GM23248 (cell line): ENCODE measurements at regions not wholly inside any gene's neighbourhood (a gene's known extent, or its start where the extent isn't known, plus 50 kb on each side); places are given as distances from the start of the nearest gene placed in this dataset.
"Not testable (repeated sequence)": the region's sequence is repeated elsewhere in the genome, so short reads cannot be mapped to it uniquely, and the experiment has no call there.

ENCODE experiments used
- DNase-seq: peaks from one replicate; pipeline ENCODE4 v3.0.0-alpha.2; 2015
- H2AFZ ChIP-seq: fragments of 200-600 bp; sonication (generic); 2 replicates; pipeline ENCODE4 v1.6.1; 2016; ENCODE audit warnings: antibody characterized with exemption
- H3F3A ChIP-seq: fragments of 200-600 bp; sonication (generic); 2 replicates; pipeline ENCODE4 v1.6.1; 2016; ENCODE audit warnings: mild to moderate bottlenecking, antibody characterized with exemption, mixed run types; ENCODE audit not compliant: insufficient read depth
- H3K27ac ChIP-seq: fragments of 200-600 bp; sonication (generic); 2 replicates; pipeline ENCODE4 v1.5.1; 2016; ENCODE audit warnings: mild to moderate bottlenecking
- H3K27me3 ChIP-seq: fragments of 200-600 bp; sonication (generic); replicated peaks from 2 replicates; pipeline ENCODE4 v1.6.1; 2016; ENCODE audit warnings: mild to moderate bottlenecking; ENCODE audit not compliant: insufficient read depth
- H3K36me3 ChIP-seq: fragments of 200-600 bp; sonication (generic); 2 replicates; pipeline ENCODE4 v1.6.1; 2016; ENCODE audit warnings: low read depth, mild to moderate bottlenecking
- H3K4me1 ChIP-seq: fragments of 200-600 bp; sonication (generic); 2 replicates; pipeline ENCODE4 v1.6.1; 2016; ENCODE audit warnings: mild to moderate bottlenecking; ENCODE audit not compliant: insufficient read depth
- H3K4me2 ChIP-seq: fragments of 200-600 bp; sonication (generic); one replicate; pipeline ENCODE4 v1.6.1; 2016; ENCODE audit warnings: mild to moderate bottlenecking; ENCODE audit not compliant: unreplicated experiment
- H3K4me3 ChIP-seq: fragments of 200-600 bp; sonication (generic); 2 replicates; pipeline ENCODE4 v1.5.1; 2016; ENCODE audit warnings: mild to moderate bottlenecking
- H3K79me2 ChIP-seq: fragments of 200-600 bp; sonication (generic); 2 replicates; pipeline ENCODE4 v1.6.1; 2016; ENCODE audit warnings: mild to moderate bottlenecking; ENCODE audit not compliant: insufficient read depth
- H3K9ac ChIP-seq: fragments of 200-600 bp; sonication (generic); 2 replicates; pipeline ENCODE4 v1.6.1; 2016; ENCODE audit warnings: mild to moderate bottlenecking
- H3K9me2 ChIP-seq: fragments of 200-600 bp; sonication (generic); 2 replicates; pipeline ENCODE4 v1.6.1; 2016; ENCODE audit warnings: mixed run types, mild to moderate bottlenecking, moderate library complexity; ENCODE audit not compliant: insufficient read depth
- H3K9me3 ChIP-seq: fragments of 200-600 bp; sonication (generic); one replicate; pipeline ENCODE4 v1.6.1; 2017; ENCODE audit warnings: low read depth
- H4K20me1 ChIP-seq: fragments of 200-600 bp; sonication (generic); 2 replicates; pipeline ENCODE4 v1.6.0; 2016; ENCODE audit not compliant: insufficient read depth
- EZH2 ChIP-seq: fragments of 200-600 bp; sonication (generic); IDR thresholded peaks from 2 replicates; pipeline ENCODE4 v1.6.1; 2018; ENCODE audit warnings: antibody characterized with exemption, mild to moderate bottlenecking; ENCODE audit not compliant: insufficient read depth, poor library complexity, severe bottlenecking
- EZH2phosphoT487 ChIP-seq: fragments of 200-600 bp; sonication (generic); IDR thresholded peaks from 2 replicates; pipeline ENCODE4 v1.6.1; 2018; ENCODE audit warnings: antibody characterized with exemption, moderate library complexity, mild to moderate bottlenecking, low read depth; ENCODE audit not compliant: insufficient read depth
- WGBS, 2 experiments: methylation state at CpG; one replicate each; pipeline ENCODE4 v1.1.6; 2015 to 2017; ENCODE audit warnings: low lambda C conversion rate in 2 of 2, low coverage in 1 of 2; ENCODE audit errors: missing lambda C conversion rate in 2 of 2; 5-methylcytosine and 5-hydroxymethylcytosine counted together
- in situ Hi-C: fragments of 300-500 bp; cut with MboI; formaldehyde crosslinking; loops from 2 replicates; pipeline ENCODE4 v1.15.0; 2020

DNA sequence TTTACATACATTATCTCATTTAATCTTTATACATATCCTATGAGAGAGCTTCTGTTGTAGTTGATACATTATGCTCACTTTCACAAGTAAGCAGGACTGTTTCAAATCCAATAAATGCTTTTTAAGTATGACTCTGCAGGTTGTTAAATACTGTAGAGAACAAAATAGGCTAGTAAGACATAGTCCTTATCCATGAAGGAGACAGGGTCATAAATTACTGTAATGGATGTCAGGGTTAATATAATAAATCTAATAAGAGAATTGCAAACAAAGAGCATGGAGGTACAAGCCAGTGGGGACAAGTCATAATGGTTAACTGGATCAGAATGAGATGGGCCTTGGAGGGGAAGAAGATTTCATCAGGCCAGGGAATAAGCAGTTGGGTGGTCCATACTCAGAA lies 303.8 kb upstream of the RGS6 start:
- in situ Hi-C loops = no loop called here
- Histone ChIP-seq H3K36me3 (peaks cover 30% of the 10 kb centered on the region), H3F3A (peaks cover 12% of the 10 kb centered on the region; the same call in 1 of the 2 replicates), H3K27ac (no peak overlapping the region), H3K4me3 (no peak overlapping the region), H3K27me3 (no peaks in the 10 kb centered on the region), H3K9me2 (no peaks in the 10 kb centered on the region), H3K4me1 (peaks cover 12% of the 10 kb centered on the region; the same call in 1 of the 2 replicates), H4K20me1 (no peaks in the 10 kb centered on the region), H3K9ac (no peak overlapping the region), H3K4me2 (no peak overlapping the region), H2AFZ (no peak overlapping the region), H3K9me3 (no peaks in the 10 kb centered on the region), H3K79me2 (peaks cover 28% of the 10 kb centered on the region)
- DNase-seq = no peak
- no peak for TF ChIP-seq EZH2phosphoT487
- TF ChIP-seq EZH2 = no peak

DNA sequence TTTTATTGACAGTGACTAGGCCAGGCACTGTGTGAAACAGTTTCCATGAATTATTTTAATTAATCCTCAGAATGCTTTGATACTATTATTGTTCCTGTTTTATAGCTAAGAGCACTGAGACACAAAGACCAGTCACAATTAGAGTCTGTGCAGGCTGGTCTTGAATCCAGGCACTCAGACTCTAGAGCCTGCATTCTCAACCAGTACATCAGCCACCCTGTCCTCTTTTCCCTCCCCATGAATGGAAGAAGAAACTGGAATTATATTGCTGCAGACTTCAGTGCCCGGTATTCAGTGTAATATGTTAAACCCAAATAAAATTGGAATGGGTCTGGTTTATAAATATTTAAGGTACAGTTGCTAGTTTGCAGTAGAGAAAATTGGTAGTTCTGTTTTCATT lies 303.0 kb upstream of the RGS6 start:
- Histone ChIP-seq H3K36me3 (peaks cover 25% of the 10 kb centered on the region), H3F3A (peaks cover 10% of the 10 kb centered on the region; the same call in 1 of the 2 replicates), H3K79me2 (peaks cover 27% of the 10 kb centered on the region), H3K9me2 (no peaks in the 10 kb centered on the region), H2AFZ (no peak overlapping the region), H4K20me1 (no peaks in the 10 kb centered on the region), H3K4me1 (peaks cover 12% of the 10 kb centered on the region; the same call in 1 of the 2 replicates), H3K27ac (no peak overlapping the region), H3K9me3 (no peaks in the 10 kb centered on the region), H3K4me2 (peak overlapping the region; percentile 16), H3K27me3 (no peaks in the 10 kb centered on the region), H3K4me3 (no peak overlapping the region), H3K9ac (no peak overlapping the region)
- 97 to 100% methylated on average over 1 of the region's 1 CpG for WGBS, 2 experiments
- TF ChIP-seq EZH2phosphoT487 (no peak), EZH2 (no peak)
- DNase-seq = no peak
- in situ Hi-C loops = no loop called here

DNA sequence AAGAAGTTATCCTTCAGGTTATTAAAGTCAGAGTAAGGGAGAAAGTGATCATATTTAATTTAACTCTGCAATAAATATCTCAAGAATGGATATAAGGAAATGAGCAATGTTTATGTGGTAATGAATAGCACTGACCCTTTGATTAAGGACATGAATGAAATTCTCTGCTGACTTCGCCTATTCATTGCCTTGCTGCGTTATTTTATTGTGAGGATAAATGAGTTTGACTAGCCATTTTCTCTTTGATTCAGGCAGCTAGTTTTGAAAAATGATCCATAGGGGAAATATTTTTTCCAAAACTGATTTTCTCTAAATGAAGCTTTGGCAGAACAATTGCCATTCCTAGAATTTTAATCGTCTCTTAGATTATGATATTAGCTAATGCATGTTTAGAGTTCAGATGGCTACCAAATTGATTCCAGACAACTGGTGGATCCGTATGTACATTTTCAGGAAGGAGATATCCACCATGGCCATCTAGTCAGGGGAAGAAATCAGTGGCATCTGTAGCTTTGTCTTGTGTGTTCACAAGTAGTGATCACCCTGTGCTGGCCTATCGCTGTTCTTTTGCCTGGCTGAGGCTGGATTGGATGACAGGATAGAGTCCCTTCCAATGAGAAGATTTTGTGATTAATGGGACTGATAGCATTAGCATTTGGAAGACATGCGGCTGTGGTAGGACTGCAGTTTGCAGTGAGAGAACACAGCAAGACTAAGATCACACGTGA lies 302.3 kb upstream of the RGS6 start:
- DNase-seq = peak; percentile 39
- peaks cover 26% of the 10 kb centered on the region for H3K79me2 ChIP-seq
- H3K4me1 ChIP-seq = peaks cover 12% of the 10 kb centered on the region; the same call in 1 of the 2 replicates
- H3K27ac ChIP-seq = peak overlapping the region; percentile 15; the same call in 1 of the 2 replicates
- no peaks in the 10 kb centered on the region for H3K9me2 ChIP-seq
- WGBS, 2 experiments = 35 to 40% methylated on average over 7 of the region's 7 CpGs
- H3K4me3 ChIP-seq = no peak overlapping the region
- no peak overlapping the region for H3K9ac ChIP-seq
- H3K27me3 ChIP-seq = no peaks in the 10 kb centered on the region
- H3K9me3 ChIP-seq = no peaks in the 10 kb centered on the region
- TF ChIP-seq EZH2 (no peak), EZH2phosphoT487 (no peak)
- no peaks in the 10 kb centered on the region for H4K20me1 ChIP-seq
- H3K4me2 ChIP-seq = peak overlapping the region; percentile 16
- in situ Hi-C loops = no loop called here
- peaks cover 10% of the 10 kb centered on the region; the same call in 1 of the 2 replicates for H3F3A ChIP-seq
- peaks cover 19% of the 10 kb centered on the region for H3K36me3 ChIP-seq
- no peak overlapping the region for H2AFZ ChIP-seq

DNA sequence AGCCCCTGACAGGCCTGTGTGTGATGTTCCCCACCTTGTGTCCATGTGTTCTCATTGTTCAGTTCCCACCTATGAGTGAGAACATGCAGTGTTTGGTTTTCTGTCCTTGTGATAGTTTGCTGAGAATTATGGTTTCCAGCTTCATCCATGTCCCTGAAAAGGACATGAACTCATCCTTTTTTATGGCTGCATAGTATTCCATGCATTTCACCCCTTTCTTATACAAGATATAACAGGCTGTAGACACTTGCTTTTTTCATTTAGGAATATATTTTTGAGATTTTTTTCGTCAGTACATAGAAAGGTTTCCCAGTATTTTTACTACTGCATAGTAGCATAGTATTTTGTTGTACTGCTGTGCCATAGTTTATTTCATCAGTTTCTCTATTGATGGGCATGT lies 301.2 kb upstream of the RGS6 start:
- H3K4me3 ChIP-seq, H4K20me1 ChIP-seq, H3K27ac ChIP-seq, H3K9me2 ChIP-seq, in situ Hi-C loops, H3K27me3 ChIP-seq, H3K9me3 ChIP-seq, H2AFZ ChIP-seq, DNase-seq, H3K4me2 ChIP-seq, H3K9ac ChIP-seq: not testable (repeated sequence)
- H3K36me3 ChIP-seq = peaks cover 18% of the 10 kb centered on the region
- WGBS, 2 experiments = 95 to 96% methylated on average over 1 of the region's 1 CpG
- H3K4me1 ChIP-seq = peaks cover 12% of the 10 kb centered on the region; the same call in 1 of the 2 replicates
- H3F3A ChIP-seq = peaks cover 10% of the 10 kb centered on the region; the same call in 1 of the 2 replicates
- peaks cover 26% of the 10 kb centered on the region for H3K79me2 ChIP-seq
